ENCODE measurements at regions not wholly inside any gene's neighbourhood (a gene's known extent, or its start where the extent isn't known, plus 50 kb on each side); places are given as distances from the start of the nearest gene placed in this dataset.

- no peaks in the 10 kb centered on the region for H4K20me1 ChIP-seq (replicated peaks; ENCODE audit: insufficient read depth)
- no peaks in the 10 kb centered on the region for H3K36me3 Mint-ChIP-seq (ENCODE audit: low read depth)
- 0 out of 3 replicates have a peak, but pooled peaks cover 1% of the 10 kb centered on the region for H3K9me3 Mint-ChIP-seq
- peaks cover 19% of the 10 kb centered on the region for H3K4me1 Mint-ChIP-seq
- no peak overlapping the region for H3K4me3 ChIP-seq
- 0 out of 2 replicates have a peak, but pooled peaks cover 8% of the 10 kb centered on the region for H3K9me2 ChIP-seq (ENCODE audit: insufficient read depth)
- no peak for TF ChIP-seq REST (IDR thresholded peaks at IDR 0.05; ENCODE audit: unreplicated experiment)
- no peak for TF ChIP-seq ZNF331 (CRISPR knock-in tag; IDR thresholded peaks at IDR 0.05; ENCODE audit: low read depth)
- TF ChIP-seq ZNF462 (CRISPR knock-in tag; IDR thresholded peaks at IDR 0.05) = no peak
- TF ChIP-seq ETS1 (IDR thresholded peaks at IDR 0.05) = no peak
- no peak for TF ChIP-seq EZH2 (IDR thresholded peaks at IDR 0.05; ENCODE audit: low read depth, unreplicated experiment)
- TF ChIP-seq STAT1 (IDR thresholded peaks at IDR 0.05; ENCODE audit: unreplicated experiment) = no peak
- TF ChIP-seq CTCF (conservative IDR thresholded peaks at IDR 0.05; ENCODE audit: low read depth in 2 of 2) = no peak
- no peak for TF ChIP-seq POLR2AphosphoS5 (IDR thresholded peaks at IDR 0.05; ENCODE audit: low read depth)
- no peak for TF ChIP-seq JUNB (IDR thresholded peaks at IDR 0.05; ENCODE audit: unreplicated experiment)
- TF ChIP-seq NANOG (IDR thresholded peaks at IDR 0.05; ENCODE audit: borderline replicate concordance) = no peak
- TF ChIP-seq ZNF114 (CRISPR knock-in tag; IDR thresholded peaks at IDR 0.05) = no peak
- no peak for TF ChIP-seq EZH2phosphoT487 (IDR thresholded peaks at IDR 0.05; ENCODE audit: unreplicated experiment)
- no peak for TF ChIP-seq CREB1 (CRISPR knock-in tag; IDR thresholded peaks at IDR 0.05; ENCODE audit: low read depth)
- H3K27me3 Mint-ChIP-seq (ENCODE audit: insufficient read depth, low read depth, poor library complexity) = no peaks in the 10 kb centered on the region
- no peak overlapping the region; the same call in 1 of the 2 replicates for H2AFZ ChIP-seq
- H3K4me3 Mint-ChIP-seq = no peak overlapping the region
- DNase-seq (ENCODE audit: low spot score) (no peak), ATAC-seq (no peak)
- no peak overlapping the region for H3K27ac ChIP-seq (ENCODE audit: low read depth)
- no peaks in the 10 kb centered on the region for H3K27me3 ChIP-seq (ENCODE audit: insufficient read depth)
- H3K36me3 ChIP-seq (ENCODE audit: insufficient read depth) = no peaks in the 10 kb centered on the region
- no peaks in the 10 kb centered on the region for H3K79me2 ChIP-seq (replicated peaks; ENCODE audit: insufficient read depth)
- no peak overlapping the region for H3K27ac Mint-ChIP-seq
- no peak overlapping the region for H3K4me2 ChIP-seq
- no peaks in the 10 kb centered on the region for H3F3A ChIP-seq (replicated peaks; ENCODE audit: low read depth)
- peaks cover 18% of the 10 kb centered on the region for H3K4me1 ChIP-seq (ENCODE audit: insufficient read depth)
Observed at GRCh38 chr6:90454836-90455427, 131.9 kb downstream of the MAP3K7 start.
